ENCODE measurements at regions not wholly inside any gene's neighbourhood (a gene's known extent, or its start where the extent isn't known, plus 50 kb on each side); places are given as distances from the start of the nearest gene placed in this dataset.

DNA sequence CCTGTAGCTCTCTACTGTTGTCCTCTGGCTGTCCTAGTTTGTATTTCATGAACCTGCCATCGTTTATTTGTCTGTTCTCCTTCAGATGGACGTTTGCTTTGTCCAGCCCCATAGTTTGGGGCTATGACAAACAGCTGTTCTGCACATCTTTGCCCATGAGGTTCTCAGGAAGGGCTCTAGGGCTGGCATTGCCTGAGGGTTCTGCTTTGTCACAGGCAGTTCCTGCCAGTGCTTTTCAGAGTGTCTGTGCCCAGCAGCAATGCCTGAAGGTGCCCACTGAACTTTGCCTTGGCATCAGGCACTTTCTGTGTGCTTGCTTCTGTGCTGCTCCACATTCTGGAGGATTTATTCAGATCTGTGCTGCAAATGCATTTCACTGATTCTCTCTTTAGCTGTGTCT, 361.3 kb downstream of the TMEM121 start:
- DNase-seq = no peak
- 2 to 7% methylated on average over 2 of the region's 2 CpGs for WGBS, 2 donors
- H3K27me3 ChIP-seq = no peaks in the 10 kb centered on the region
- intact Hi-C loops (cut with DNase I) = no loop called here
- no peak for ATAC-seq
- FAIRE-seq = no peak
- no peak overlapping the region for H3K27ac ChIP-seq
- no peak overlapping the region for H3K4me3 ChIP-seq
- H3K36me3 ChIP-seq = no peaks in the 10 kb centered on the region
- TF ChIP-seq, protein P1, sequence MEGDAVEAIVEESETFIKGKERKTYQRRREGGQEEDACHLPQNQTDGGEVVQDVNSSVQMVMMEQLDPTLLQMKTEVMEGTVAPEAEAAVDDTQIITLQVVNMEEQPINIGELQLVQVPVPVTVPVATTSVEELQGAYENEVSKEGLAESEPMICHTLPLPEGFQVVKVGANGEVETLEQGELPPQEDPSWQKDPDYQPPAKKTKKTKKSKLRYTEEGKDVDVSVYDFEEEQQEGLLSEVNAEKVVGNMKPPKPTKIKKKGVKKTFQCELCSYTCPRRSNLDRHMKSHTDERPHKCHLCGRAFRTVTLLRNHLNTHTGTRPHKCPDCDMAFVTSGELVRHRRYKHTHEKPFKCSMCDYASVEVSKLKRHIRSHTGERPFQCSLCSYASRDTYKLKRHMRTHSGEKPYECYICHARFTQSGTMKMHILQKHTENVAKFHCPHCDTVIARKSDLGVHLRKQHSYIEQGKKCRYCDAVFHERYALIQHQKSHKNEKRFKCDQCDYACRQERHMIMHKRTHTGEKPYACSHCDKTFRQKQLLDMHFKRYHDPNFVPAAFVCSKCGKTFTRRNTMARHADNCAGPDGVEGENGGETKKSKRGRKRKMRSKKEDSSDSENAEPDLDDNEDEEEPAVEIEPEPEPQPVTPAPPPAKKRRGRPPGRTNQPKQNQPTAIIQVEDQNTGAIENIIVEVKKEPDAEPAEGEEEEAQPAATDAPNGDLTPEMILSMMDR (IDR thresholded peaks at IDR 0.05) = no peak
- no peaks in the 10 kb centered on the region for H3K9me3 ChIP-seq
- no peaks in the 10 kb centered on the region for H3K4me1 ChIP-seq

DNA sequence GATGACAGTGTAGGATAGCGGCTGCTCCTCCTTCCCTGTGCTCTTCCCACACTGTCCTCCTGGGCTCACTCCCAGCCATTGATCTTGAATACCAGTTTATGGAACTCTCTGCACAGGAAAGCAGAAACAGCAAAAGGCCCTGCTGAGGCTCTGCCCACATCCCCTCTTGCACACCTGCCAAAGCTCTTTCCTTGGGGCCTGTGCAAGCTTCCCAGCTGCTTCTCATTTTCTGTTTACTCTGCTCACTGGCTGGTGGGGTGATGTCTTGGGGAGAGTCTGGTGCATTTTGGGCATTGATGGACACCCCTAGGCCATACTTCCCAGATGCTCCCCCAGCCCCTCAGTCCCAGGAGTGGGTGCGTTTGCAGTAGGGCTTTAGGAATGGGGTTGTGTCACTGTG, 361.8 kb downstream of the TMEM121 start:
- intact Hi-C loops (cut with DNase I) = no loop called here
- ATAC-seq = no peak
- FAIRE-seq = no peak
- Histone ChIP-seq H3K4me3 (no peak overlapping the region), H3K36me3 (no peaks in the 10 kb centered on the region), H3K9me3 (no peaks in the 10 kb centered on the region), H3K4me1 (no peaks in the 10 kb centered on the region), H3K27me3 (no peaks in the 10 kb centered on the region), H3K27ac (no peak overlapping the region)
- DNase-seq = peak in 1 of 6 donors; percentile 1
- TF ChIP-seq, protein P1 (IDR thresholded peaks at IDR 0.05) = no peak
- WGBS, 2 donors = 77 to 83% methylated on average over 2 of the region's 2 CpGs

GRCh38 chr14:105888784-105889665, 362.6 kb downstream of the TMEM121 start:
- intact Hi-C loops (cut with DNase I) = no loop called here
- 64 to 68% methylated on average over 17 to 20 of the region's 20 CpGs for WGBS, 2 donors
- no peak for ATAC-seq
- Histone ChIP-seq H3K4me1 (no peaks in the 10 kb centered on the region), H3K27me3 (no peaks in the 10 kb centered on the region), H3K4me3 (no peak overlapping the region), H3K9me3 (no peaks in the 10 kb centered on the region), H3K36me3 (no peaks in the 10 kb centered on the region), H3K27ac (no peak overlapping the region)
- peak in 3 of 6 donors; percentile 1 to 28 (median 16) for DNase-seq
- TF ChIP-seq, protein P1 (IDR thresholded peaks at IDR 0.05) = no peak
- no peak for FAIRE-seq

- WGBS, 2 donors = 54 to 63% methylated on average over 10 of the region's 10 CpGs
- no peak for ATAC-seq
Measured at GRCh38 chr14:105889666-105890473, 363.5 kb downstream of the TMEM121 start.

More at GRCh38 chr14:105889666-105890473, 363.5 kb downstream of the TMEM121 start:
- no peaks in the 10 kb centered on the region for H3K27me3 ChIP-seq
- H3K4me3 ChIP-seq = no peak overlapping the region
- FAIRE-seq = no peak
- no peak overlapping the region for H3K27ac ChIP-seq
- DNase-seq = peak in 2 of 6 donors; percentile 32 to 49
- no peaks in the 10 kb centered on the region for H3K9me3 ChIP-seq
- no peaks in the 10 kb centered on the region for H3K4me1 ChIP-seq
- intact Hi-C loops (cut with DNase I) = no loop called here
- H3K36me3 ChIP-seq = no peaks in the 10 kb centered on the region
- TF ChIP-seq, protein P1 (IDR thresholded peaks at IDR 0.05) = no peak
